Ovary (tissue), 3 donors: ENCODE measurements at regions not wholly inside any gene's neighbourhood (a gene's known extent, or its start where the extent isn't known, plus 50 kb on each side); places are given as distances from the start of the nearest gene placed in this dataset.

Experiments used
- CTCF ChIP-seq, 3 donors: fragments of 450-650 bp in 2 of 3; fragments of 200-600 bp in 1 of 3; IDR thresholded peaks; one replicate each; pipeline versions ENCODE4 v1.5.1 to v1.8.0; 2016 to 2022; ENCODE audit warnings: antibody characterized with exemption in 3 of 3, mild to moderate bottlenecking in 1 of 3
- EP300 ChIP-seq: sonication (generic); formaldehyde crosslinking; IDR thresholded peaks from one replicate; pipeline ENCODE4 v1.6.1; 2017; ENCODE audit warnings: antibody characterized with exemption
- POLR2A ChIP-seq: fragments of 450-650 bp; IDR thresholded peaks from one replicate; pipeline ENCODE4 v1.6.1; 2017; ENCODE audit warnings: antibody characterized with exemption, mild to moderate bottlenecking, moderate library complexity
- donor health status: DM: no; HTN: no; CAD: no.

- TF ChIP-seq CTCF (IDR thresholded peaks at IDR 0.05) (no peak), EP300 (no peak), POLR2A (no peak)
These were observed 78.7 kb upstream of the TSPAN2 start for GRCh38 chr1:115168026-115168425.
